ENCODE measurements at regions not wholly inside any gene's neighbourhood (a gene's known extent, or its start where the extent isn't known, plus 50 kb on each side); places are given as distances from the start of the nearest gene placed in this dataset.

GRCh38 chr13:104310861-104311260 is 1244.6 kb upstream of the SLC10A2 start:
- DNase-seq (ENCODE audit: low read depth), result no peak

DNA sequence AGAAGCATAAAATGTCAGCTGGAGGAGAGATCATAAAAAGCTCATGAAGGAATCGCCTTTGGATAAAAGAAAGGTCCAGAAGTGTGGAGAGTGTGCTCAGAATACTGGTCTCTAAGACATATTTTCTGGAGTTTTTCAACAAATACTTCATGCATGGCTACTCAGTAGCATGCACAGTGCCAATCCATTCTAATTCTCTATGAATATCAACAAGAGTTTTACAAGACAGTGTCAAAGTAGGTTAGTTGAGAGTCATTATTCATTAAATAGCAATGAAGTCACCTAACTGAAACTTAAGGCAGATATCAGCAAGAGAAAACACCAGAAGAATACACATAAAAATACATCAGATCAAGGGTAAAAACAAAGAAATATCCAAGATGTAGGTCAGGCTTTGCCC is 1243.2 kb upstream of the SLC10A2 start:
- no peak for DNase-seq (ENCODE audit: low read depth)

- no peak for DNase-seq (ENCODE audit: low read depth)
These were observed 1235.2 kb upstream of the SLC10A2 start for GRCh38 chr13:104301171-104301975.

- DNase-seq (ENCODE audit: low read depth), result no peak
These were observed 1230.9 kb upstream of the SLC10A2 start for GRCh38 chr13:104297075-104297474.

GRCh38 chr13:104296286-104296685 is 1230.1 kb upstream of the SLC10A2 start:
- no peak for DNase-seq (ENCODE audit: low read depth)

GRCh38 chr13:104295537-104295936 is 1229.3 kb upstream of the SLC10A2 start:
- DNase-seq (ENCODE audit: low read depth), result no peak

DNA sequence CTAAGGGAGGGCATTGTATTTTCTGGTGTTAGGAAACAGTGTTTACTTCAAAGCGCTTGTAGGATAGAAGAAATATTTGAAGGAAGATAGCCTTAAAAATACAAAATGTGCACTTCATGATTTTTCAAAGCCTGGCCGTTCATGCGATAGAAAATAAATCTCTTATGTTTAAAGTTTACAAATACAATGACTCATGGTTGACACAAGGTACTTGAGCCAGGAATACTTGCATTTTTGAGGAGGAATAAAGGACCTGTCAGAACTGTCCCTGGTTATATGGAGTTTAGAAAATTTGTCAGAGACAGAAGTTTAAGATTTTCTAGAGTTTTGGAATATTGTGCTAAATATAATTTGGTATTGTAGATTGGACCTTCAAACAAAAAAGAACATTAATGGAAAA is 1223.2 kb upstream of the SLC10A2 start:
- DNase-seq (ENCODE audit: low read depth), result no peak

GRCh38 chr13:104288496-104288895 is 1222.3 kb upstream of the SLC10A2 start:
- DNase-seq (ENCODE audit: low read depth), result no peak

DNA sequence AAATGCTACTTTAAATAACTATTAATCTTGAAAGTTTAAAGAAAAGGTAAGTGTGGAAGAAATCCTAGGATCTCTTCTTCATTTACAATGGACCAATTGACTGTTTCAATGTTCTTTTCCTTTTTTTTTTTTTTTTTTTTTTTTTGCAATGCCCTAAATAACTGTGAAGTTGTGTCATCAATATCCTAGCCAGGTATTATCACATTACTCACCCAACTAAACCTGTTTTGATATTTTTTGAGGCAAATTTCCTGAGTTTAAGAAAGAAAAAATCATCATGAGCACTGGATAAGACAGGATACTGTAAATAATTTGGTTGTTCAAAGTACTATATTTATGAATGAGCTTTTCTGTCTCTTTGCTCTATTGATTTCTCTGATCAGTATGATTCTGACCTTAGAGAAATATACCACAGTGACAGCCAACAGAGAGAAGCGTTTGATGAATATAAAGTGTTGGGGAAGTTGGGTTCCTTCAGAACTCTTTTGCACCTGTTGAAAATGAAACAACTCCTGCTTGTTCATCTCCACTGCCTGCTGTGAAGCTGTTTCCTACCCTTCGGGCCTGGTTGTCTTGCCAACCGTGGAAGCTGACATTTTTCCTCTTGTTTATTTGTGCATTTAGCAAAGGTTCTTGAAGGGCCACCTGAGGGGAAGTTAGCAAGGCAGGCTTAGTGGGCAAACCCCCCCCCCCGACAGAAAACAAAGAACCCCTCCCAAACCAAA is 1220.5 kb upstream of the SLC10A2 start:
- no peak for DNase-seq (ENCODE audit: low read depth)

GRCh38 chr13:104281910-104282309 is 1215.7 kb upstream of the SLC10A2 start:
- DNase-seq (ENCODE audit: low read depth), result no peak

- DNase-seq (ENCODE audit: low read depth), result no peak
These were observed 1204.5 kb upstream of the SLC10A2 start for GRCh38 chr13:104270731-104271130.

GRCh38 chr13:104267206-104267811 is 1201.1 kb upstream of the SLC10A2 start:
- no peak for DNase-seq (ENCODE audit: low read depth)

GRCh38 chr13:104256701-104257100 is 1190.5 kb upstream of the SLC10A2 start:
- no peak for DNase-seq (ENCODE audit: low read depth)

DNA sequence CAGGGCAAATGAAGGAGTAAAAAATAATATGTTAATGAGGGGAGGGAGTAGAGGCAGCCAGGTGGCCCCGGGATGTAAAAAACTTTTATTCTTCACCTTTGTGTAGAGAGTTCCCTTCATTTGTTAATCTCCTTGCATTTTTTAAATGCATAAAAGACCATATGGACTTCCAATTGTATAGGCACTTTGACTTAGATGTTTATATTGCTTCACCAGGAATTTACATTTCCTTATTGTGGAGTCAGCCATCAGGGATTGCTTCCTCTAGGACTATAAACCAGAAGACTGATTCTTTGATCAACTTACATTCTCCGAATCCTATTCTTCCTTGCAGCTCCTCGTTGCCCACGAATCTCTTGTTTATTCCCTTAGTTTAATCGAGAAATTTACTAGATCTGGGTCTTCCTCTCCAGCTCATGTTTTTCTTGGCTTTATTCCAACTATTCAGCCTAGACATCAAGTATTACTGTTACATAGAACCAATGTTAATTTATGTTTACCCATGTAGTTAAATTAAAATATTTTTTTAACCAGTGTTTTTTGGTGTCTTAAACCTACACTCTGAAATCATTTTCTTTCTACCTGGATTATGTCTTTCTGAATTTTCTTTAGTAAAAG is 1187.0 kb upstream of the SLC10A2 start:
- DNase-seq (ENCODE audit: low read depth), result no peak

DNA sequence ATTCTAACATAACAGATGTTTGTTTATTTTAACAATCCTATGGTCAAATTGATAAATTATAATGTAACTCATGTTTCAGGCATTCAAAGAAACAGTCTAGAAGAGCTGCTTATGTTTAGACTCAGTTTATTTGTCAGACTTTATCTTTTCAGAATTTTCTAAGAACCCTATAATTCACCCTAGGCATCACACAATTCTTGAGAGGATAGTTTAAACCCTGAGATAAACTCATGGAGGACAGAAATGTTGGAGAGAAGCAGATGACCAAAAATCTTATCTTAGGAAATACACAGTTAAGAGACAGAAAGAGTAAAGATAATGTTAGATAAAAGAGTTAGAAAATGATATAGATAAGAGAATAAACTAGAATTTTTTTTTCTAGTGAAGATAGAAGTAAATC is 1185.7 kb upstream of the SLC10A2 start:
- DNase-seq (ENCODE audit: low read depth), result no peak

- DNase-seq (ENCODE audit: low read depth), result no peak
These were observed 1180.7 kb upstream of the SLC10A2 start for GRCh38 chr13:104246955-104247354.

- DNase-seq (ENCODE audit: low read depth), result no peak
These were observed 1140.3 kb upstream of the SLC10A2 start for GRCh38 chr13:104206450-104207044.

GRCh38 chr13:104204177-104204576 is 1138.0 kb upstream of the SLC10A2 start:
- no peak for DNase-seq (ENCODE audit: low read depth)

GRCh38 chr13:104198801-104199200 is 1132.6 kb upstream of the SLC10A2 start:
- no peak for DNase-seq (ENCODE audit: low read depth)

GRCh38 chr13:104196611-104197010 is 1130.4 kb upstream of the SLC10A2 start:
- DNase-seq (ENCODE audit: low read depth), result no peak

- no peak for DNase-seq (ENCODE audit: low read depth)
These were observed 1115.5 kb upstream of the SLC10A2 start for GRCh38 chr13:104181526-104182231.

Data from activated T-cell treated with anti-CD3 and anti-CD28 coated beads for 1 hour (primary cell).